Body of pancreas (tissue), 4 donors: ENCODE measurements at regions not wholly inside any gene's neighbourhood (a gene's known extent, or its start where the extent isn't known, plus 50 kb on each side); places are given as distances from the start of the nearest gene placed in this dataset.

Experiments
- ATAC-seq: fragments of 150-250 bp; one replicate; pipeline ENCODE4 v1.9.1; 2016
- DNase-seq, 4 donors: peaks; one replicate each; pipeline ENCODE4 v3.0.0-alpha.2; 2019
- H3K27ac ChIP-seq, 4 donors: fragments of 200-600 bp; sonication (generic); 1 replicate in 3 of 4; 2 replicates in 1 of 4; pipeline versions ENCODE4 v1.5.1 to v1.6.1; 2016 to 2019; ENCODE audit warnings: mild to moderate bottlenecking in 1 of 4, mixed read lengths in 1 of 4, moderate library complexity in 1 of 4
- H3K27me3 ChIP-seq, 2 donors: fragments of 200-600 bp; sonication (generic); one replicate each; pipeline ENCODE4 v1.6.0; 2016; ENCODE audit warnings: mild to moderate bottlenecking in 1 of 2
- H3K36me3 ChIP-seq, 2 donors: fragments of 200-600 bp; sonication (generic); replicated peaks in 1 of 2; 2 replicates each; pipeline ENCODE4 v1.5.1; 2016; ENCODE audit warnings: low read depth in 2 of 2; ENCODE audit not compliant: insufficient read depth in 1 of 2
- H3K4me1 ChIP-seq: fragments of 200-600 bp; sonication (generic); one replicate; pipeline ENCODE4 v1.6.0; 2016
- H3K4me3 ChIP-seq, 2 donors: fragments of 200-600 bp; sonication (generic); 1 replicate in 1 of 2; 2 replicates in 1 of 2; pipeline ENCODE4 v1.5.1; 2016 to 2019
- H3K9me3 ChIP-seq, 3 donors: fragments of 200-600 bp; sonication (generic); 1 replicate in 2 of 3; 2 replicates in 1 of 3; pipeline ENCODE4 v1.5.1; 2016
- POLR2A ChIP-seq, 3 donors: fragments of 450-650 bp; IDR thresholded peaks; one replicate each; pipeline ENCODE4 v1.6.1; 2016; ENCODE audit warnings: antibody characterized with exemption in 3 of 3, mild to moderate bottlenecking in 2 of 3
- WGBS, 2 donors: methylation state at CpG; one replicate each; pipeline ENCODE4 v1.1.5; 2017; 5-methylcytosine and 5-hydroxymethylcytosine counted together
- intact Hi-C: fragments of 100-400 bp; cut with DNase I; formaldehyde crosslinking; loops from one replicate; pipeline ENCODE4 v1.15.1; 2023
- TF ChIP-seq, protein P1 (sequence below), 7 experiments: fragments of 450-650 bp in 4 of 7; fragments of 200-600 bp in 3 of 7; sonication (generic) in 3 of 7; IDR thresholded peaks; one replicate each; pipeline ENCODE4 v1.5.1; 2016 to 2019; ENCODE audit warnings: antibody characterized with exemption in 7 of 7

GRCh38 chrX:104310090-104310489 lies 55.4 kb upstream of the ESX1 start:
- ATAC-seq (no peak), DNase-seq (no peak)
- Histone ChIP-seq H3K9me3 (no peaks in the 10 kb centered on the region), H3K27me3 (no peaks in the 10 kb centered on the region), H3K4me3 (no peak overlapping the region), H3K36me3 (no peaks in the 10 kb centered on the region), H3K4me1 (no peaks in the 10 kb centered on the region), H3K27ac (no peak overlapping the region)
- TF ChIP-seq, protein P1, sequence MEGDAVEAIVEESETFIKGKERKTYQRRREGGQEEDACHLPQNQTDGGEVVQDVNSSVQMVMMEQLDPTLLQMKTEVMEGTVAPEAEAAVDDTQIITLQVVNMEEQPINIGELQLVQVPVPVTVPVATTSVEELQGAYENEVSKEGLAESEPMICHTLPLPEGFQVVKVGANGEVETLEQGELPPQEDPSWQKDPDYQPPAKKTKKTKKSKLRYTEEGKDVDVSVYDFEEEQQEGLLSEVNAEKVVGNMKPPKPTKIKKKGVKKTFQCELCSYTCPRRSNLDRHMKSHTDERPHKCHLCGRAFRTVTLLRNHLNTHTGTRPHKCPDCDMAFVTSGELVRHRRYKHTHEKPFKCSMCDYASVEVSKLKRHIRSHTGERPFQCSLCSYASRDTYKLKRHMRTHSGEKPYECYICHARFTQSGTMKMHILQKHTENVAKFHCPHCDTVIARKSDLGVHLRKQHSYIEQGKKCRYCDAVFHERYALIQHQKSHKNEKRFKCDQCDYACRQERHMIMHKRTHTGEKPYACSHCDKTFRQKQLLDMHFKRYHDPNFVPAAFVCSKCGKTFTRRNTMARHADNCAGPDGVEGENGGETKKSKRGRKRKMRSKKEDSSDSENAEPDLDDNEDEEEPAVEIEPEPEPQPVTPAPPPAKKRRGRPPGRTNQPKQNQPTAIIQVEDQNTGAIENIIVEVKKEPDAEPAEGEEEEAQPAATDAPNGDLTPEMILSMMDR (IDR thresholded peaks at IDR 0.05): peak in 2 of 7 experiments; percentile 18 to 19
- no peak for TF ChIP-seq POLR2A (IDR thresholded peaks at IDR 0.05)
- 35% methylated on average over 11 of the region's 12 CpGs; no CpG with 5 or more reads in 1 of the 2 donors for WGBS, 2 donors
- intact Hi-C loops: no loop called here

- no peak overlapping the region for H3K27ac ChIP-seq
- WGBS, 2 donors: 72 to 87% methylated on average over 5 of the region's 5 CpGs
- intact Hi-C loops: no loop called here
- H3K4me1 ChIP-seq: no peaks in the 10 kb centered on the region
- H3K27me3 ChIP-seq: no peaks in the 10 kb centered on the region
- DNase-seq (no peak), ATAC-seq (no peak)
- H3K4me3 ChIP-seq: no peak overlapping the region
- TF ChIP-seq POLR2A (IDR thresholded peaks at IDR 0.05): no peak
- TF ChIP-seq, protein P1 (IDR thresholded peaks at IDR 0.05): no peak
- H3K9me3 ChIP-seq: no peaks in the 10 kb centered on the region
- H3K36me3 ChIP-seq: no peaks in the 10 kb centered on the region
These were observed 54.4 kb upstream of the ESX1 start for GRCh38 chrX:104309169-104309568.

- no peak overlapping the region for H3K4me3 ChIP-seq
- no peak for TF ChIP-seq POLR2A (IDR thresholded peaks at IDR 0.05)
- TF ChIP-seq, protein P1 (IDR thresholded peaks at IDR 0.05): no peak
- no peak overlapping the region for H3K27ac ChIP-seq
- no peaks in the 10 kb centered on the region for H3K9me3 ChIP-seq
- WGBS, 2 donors: 44 to 52% methylated on average over 5 of the region's 5 CpGs
- ATAC-seq (no peak), DNase-seq (no peak)
- no peaks in the 10 kb centered on the region for H3K27me3 ChIP-seq
- H3K36me3 ChIP-seq: no peaks in the 10 kb centered on the region
- H3K4me1 ChIP-seq: no peaks in the 10 kb centered on the region
- intact Hi-C loops: no loop called here
These were observed 52.6 kb upstream of the ESX1 start for GRCh38 chrX:104307341-104307740.

GRCh38 chrX:104306180-104306579 lies 51.4 kb upstream of the ESX1 start:
- no peaks in the 10 kb centered on the region for H3K4me1 ChIP-seq
- H3K9me3 ChIP-seq: no peaks in the 10 kb centered on the region
- no peak for DNase-seq
- H3K4me3 ChIP-seq: no peak overlapping the region
- no peak for TF ChIP-seq POLR2A (IDR thresholded peaks at IDR 0.05)
- TF ChIP-seq, protein P1 (IDR thresholded peaks at IDR 0.05): no peak
- 67 to 73% methylated on average over 8 to 9 of the region's 9 CpGs for WGBS, 2 donors
- H3K27me3 ChIP-seq: no peaks in the 10 kb centered on the region
- no peak for ATAC-seq
- intact Hi-C loops: no loop called here
- H3K36me3 ChIP-seq: no peaks in the 10 kb centered on the region
- no peak overlapping the region for H3K27ac ChIP-seq
